ENCODE measurements at regions not wholly inside any gene's neighbourhood (a gene's known extent, or its start where the extent isn't known, plus 50 kb on each side); places are given as distances from the start of the nearest gene placed in this dataset.

GRCh38 chr3:106059953-106060517 lies 191.2 kb upstream of the CBLB start:
- intact Hi-C loops (cut with DNase I; ENCODE audit: low total_unique reads), result no loop called here
- no peak for TF ChIP-seq POLR2A (IDR thresholded peaks at IDR 0.05)
- TF ChIP-seq, protein P1, sequence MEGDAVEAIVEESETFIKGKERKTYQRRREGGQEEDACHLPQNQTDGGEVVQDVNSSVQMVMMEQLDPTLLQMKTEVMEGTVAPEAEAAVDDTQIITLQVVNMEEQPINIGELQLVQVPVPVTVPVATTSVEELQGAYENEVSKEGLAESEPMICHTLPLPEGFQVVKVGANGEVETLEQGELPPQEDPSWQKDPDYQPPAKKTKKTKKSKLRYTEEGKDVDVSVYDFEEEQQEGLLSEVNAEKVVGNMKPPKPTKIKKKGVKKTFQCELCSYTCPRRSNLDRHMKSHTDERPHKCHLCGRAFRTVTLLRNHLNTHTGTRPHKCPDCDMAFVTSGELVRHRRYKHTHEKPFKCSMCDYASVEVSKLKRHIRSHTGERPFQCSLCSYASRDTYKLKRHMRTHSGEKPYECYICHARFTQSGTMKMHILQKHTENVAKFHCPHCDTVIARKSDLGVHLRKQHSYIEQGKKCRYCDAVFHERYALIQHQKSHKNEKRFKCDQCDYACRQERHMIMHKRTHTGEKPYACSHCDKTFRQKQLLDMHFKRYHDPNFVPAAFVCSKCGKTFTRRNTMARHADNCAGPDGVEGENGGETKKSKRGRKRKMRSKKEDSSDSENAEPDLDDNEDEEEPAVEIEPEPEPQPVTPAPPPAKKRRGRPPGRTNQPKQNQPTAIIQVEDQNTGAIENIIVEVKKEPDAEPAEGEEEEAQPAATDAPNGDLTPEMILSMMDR (IDR thresholded peaks at IDR 0.05), result no peak
- no peak for DNase-seq (ENCODE audit: low spot score in 2 of 2)
- H3K4me3 ChIP-seq (ENCODE audit: low read depth, poor library complexity, severe bottlenecking), result no peak overlapping the region
- WGBS, 2 donors, result 61 to 66% methylated on average over 2 of the region's 2 CpGs

DNA sequence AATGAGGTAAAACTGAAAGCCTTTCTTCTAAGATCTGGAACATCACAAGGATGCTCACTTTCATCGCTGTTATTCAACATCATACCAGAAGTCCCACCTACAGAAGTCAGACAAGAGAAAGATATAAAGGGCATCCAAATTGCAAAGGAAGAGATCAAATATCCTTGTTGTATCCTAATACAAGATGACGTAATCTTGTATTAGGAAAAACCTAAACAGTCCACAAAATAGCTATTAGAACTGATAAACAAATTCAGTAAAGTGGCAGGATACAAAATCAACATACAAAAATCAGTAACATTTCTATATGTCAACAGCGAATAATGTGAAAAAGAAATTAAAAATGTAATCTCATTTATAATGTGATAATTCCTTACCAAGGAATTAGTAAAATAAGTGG lies 195.1 kb upstream of the CBLB start:
- H3K4me3 ChIP-seq (ENCODE audit: low read depth, poor library complexity, severe bottlenecking), result no peak overlapping the region
- intact Hi-C loops (cut with DNase I; ENCODE audit: low total_unique reads), result loop anchor here (1.0 kb wide), 1 partner anchor 10 kb away; no protein-coding TSS in a partner anchor
- DNase-seq (ENCODE audit: low spot score in 2 of 2), result no peak
- TF ChIP-seq POLR2A (IDR thresholded peaks at IDR 0.05), result no peak
- TF ChIP-seq, protein P1 (IDR thresholded peaks at IDR 0.05), result no peak
- 94 to 97% methylated on average over 3 of the region's 3 CpGs for WGBS, 2 donors

DNA sequence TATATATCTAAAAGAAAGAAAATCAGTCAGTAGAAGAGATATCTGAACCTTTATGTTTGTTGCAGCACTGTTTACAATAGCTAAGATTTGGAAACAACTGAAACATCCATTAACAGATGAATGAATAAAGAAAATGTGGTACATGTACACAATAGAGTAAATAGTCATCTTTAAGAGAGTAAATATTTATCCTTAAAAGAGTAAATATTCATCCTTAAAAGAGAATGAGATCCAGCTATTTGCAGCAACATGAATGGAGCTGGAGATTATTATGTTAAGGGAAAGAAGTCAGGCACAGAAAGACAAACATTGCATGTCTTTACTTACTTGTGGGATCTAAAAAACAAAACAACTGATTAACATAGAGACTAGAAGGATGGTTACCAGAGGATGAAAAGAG lies 197.0 kb upstream of the CBLB start:
- H3K4me3 ChIP-seq (ENCODE audit: low read depth, poor library complexity, severe bottlenecking), result no peak overlapping the region
- no peak for DNase-seq (ENCODE audit: low spot score in 2 of 2)
- intact Hi-C loops (cut with DNase I; ENCODE audit: low total_unique reads), result no loop called here
- TF ChIP-seq, protein P1 (IDR thresholded peaks at IDR 0.05), result no peak
- TF ChIP-seq POLR2A (IDR thresholded peaks at IDR 0.05), result no peak

GRCh38 chr3:106067711-106068110 lies 198.9 kb upstream of the CBLB start:
- intact Hi-C loops (cut with DNase I; ENCODE audit: low total_unique reads), result no loop called here
- 86 to 92% methylated on average over 3 of the region's 3 CpGs for WGBS, 2 donors
- DNase-seq (ENCODE audit: low spot score in 2 of 2), result no peak
- TF ChIP-seq, protein P1 (IDR thresholded peaks at IDR 0.05), result no peak
- no peak for TF ChIP-seq POLR2A (IDR thresholded peaks at IDR 0.05)
- no peak overlapping the region for H3K4me3 ChIP-seq (ENCODE audit: low read depth, poor library complexity, severe bottlenecking)

DNA sequence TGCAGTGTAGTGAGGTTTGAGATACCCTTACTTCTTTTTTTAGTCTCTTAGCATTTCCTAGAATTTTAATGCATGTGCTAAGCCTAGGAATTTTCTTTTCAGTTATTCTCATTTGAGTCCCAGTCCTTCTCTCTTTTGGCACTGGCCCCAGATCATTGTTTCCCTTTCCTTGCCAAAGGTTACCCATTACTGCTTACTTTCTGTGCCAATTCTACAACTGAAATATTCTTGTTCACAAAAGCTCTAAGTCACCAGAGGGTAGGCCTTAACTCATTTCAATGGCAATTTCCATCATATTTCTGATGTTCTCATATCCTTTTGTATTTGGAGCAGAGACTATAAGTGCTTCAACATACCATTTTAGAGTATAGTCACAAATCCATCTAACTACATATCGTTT lies 199.6 kb upstream of the CBLB start:
- no peak for TF ChIP-seq POLR2A (IDR thresholded peaks at IDR 0.05)
- TF ChIP-seq, protein P1 (IDR thresholded peaks at IDR 0.05), result no peak
- intact Hi-C loops (cut with DNase I; ENCODE audit: low total_unique reads), result no loop called here
- no peak for DNase-seq (ENCODE audit: low spot score in 2 of 2)
- 51 to 56% methylated on average over 1 of the region's 1 CpG for WGBS, 2 donors
- H3K4me3 ChIP-seq (ENCODE audit: low read depth, poor library complexity, severe bottlenecking), result no peak overlapping the region

DNA sequence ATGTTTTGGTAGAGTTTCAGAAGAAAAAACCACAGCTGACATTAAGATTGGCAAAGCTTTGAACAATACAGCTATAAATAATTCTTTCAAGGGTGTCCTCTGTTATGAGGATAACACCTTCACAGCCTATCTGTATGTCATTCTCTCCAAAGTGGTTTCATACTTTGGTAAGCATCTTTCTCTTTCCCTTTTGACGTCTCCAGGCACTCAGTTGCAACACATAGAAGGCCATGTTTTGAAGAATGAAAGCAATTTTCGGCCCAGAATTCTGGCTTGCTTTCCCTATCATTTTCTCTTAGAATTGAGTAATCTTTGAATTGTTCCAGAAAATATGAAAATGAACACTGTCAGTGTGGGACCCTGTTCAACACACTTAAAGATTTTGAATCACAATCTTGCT lies 200.0 kb upstream of the CBLB start:
- 63 to 71% methylated on average over 2 of the region's 2 CpGs for WGBS, 2 donors

More for the DNA sequence above, 200.0 kb upstream of the CBLB start:
- intact Hi-C loops (cut with DNase I; ENCODE audit: low total_unique reads), result no loop called here
- H3K4me3 ChIP-seq (ENCODE audit: low read depth, poor library complexity, severe bottlenecking), result no peak overlapping the region
- TF ChIP-seq POLR2A (IDR thresholded peaks at IDR 0.05), result no peak
- TF ChIP-seq, protein P1 (IDR thresholded peaks at IDR 0.05), result no peak
- peak in 1 of 2 donors; percentile 33 for DNase-seq (ENCODE audit: low spot score in 2 of 2)
